ENCODE measurements at regions not wholly inside any gene's neighbourhood (a gene's known extent, or its start where the extent isn't known, plus 50 kb on each side); places are given as distances from the start of the nearest gene placed in this dataset.
"Not testable (repeated sequence)": the region's sequence is repeated elsewhere in the genome, so short reads cannot be mapped to it uniquely, and the experiment has no call there.

GRCh38 chr3:127045435-127046045 lies 62.6 kb downstream of the PLXNA1 start:
- no peak for DNase-seq (ENCODE audit: low read depth)
- no peak for TF ChIP-seq CTCF (IDR thresholded peaks at IDR 0.05; ENCODE audit: low read length, missing control alignments)

GRCh38 chr3:127046690-127047089 lies 63.8 kb downstream of the PLXNA1 start:
- H3K4me3 ChIP-seq (replicated peaks; ENCODE audit: low read depth, low read length); DNase-seq (ENCODE audit: low read depth): not testable (repeated sequence)

More at GRCh38 chr3:127045435-127046045, 62.6 kb downstream of the PLXNA1 start:
- no peak overlapping the region for H3K4me3 ChIP-seq (replicated peaks; ENCODE audit: low read depth, low read length)

- no peak for DNase-seq (ENCODE audit: low read depth)
- H3K4me3 ChIP-seq (replicated peaks; ENCODE audit: low read depth, low read length): no peak overlapping the region
- no peak for TF ChIP-seq CTCF (IDR thresholded peaks at IDR 0.05; ENCODE audit: low read length, missing control alignments)
These were observed 66.5 kb downstream of the PLXNA1 start for GRCh38 chr3:127049393-127049792.

GRCh38 chr3:127050733-127051132 lies 67.8 kb downstream of the PLXNA1 start:
- DNase-seq (ENCODE audit: low read depth): no peak
- TF ChIP-seq CTCF (IDR thresholded peaks at IDR 0.05; ENCODE audit: low read length, missing control alignments): no peak
- no peak overlapping the region for H3K4me3 ChIP-seq (replicated peaks; ENCODE audit: low read depth, low read length)

- no peak overlapping the region for H3K4me3 ChIP-seq (replicated peaks; ENCODE audit: low read depth, low read length)
- no peak for DNase-seq (ENCODE audit: low read depth)
- TF ChIP-seq CTCF (IDR thresholded peaks at IDR 0.05; ENCODE audit: low read length, missing control alignments): no peak
These were observed 69.2 kb downstream of the PLXNA1 start for GRCh38 chr3:127052121-127052561.

GRCh38 chr3:127053026-127053425 lies 70.1 kb downstream of the PLXNA1 start:
- no peak for TF ChIP-seq CTCF (IDR thresholded peaks at IDR 0.05; ENCODE audit: low read length, missing control alignments)
- DNase-seq (ENCODE audit: low read depth): no peak
- no peak overlapping the region for H3K4me3 ChIP-seq (replicated peaks; ENCODE audit: low read depth, low read length)

GRCh38 chr3:127053450-127053849 lies 70.5 kb downstream of the PLXNA1 start:
- DNase-seq (ENCODE audit: low read depth): no peak
- no peak for TF ChIP-seq CTCF (IDR thresholded peaks at IDR 0.05; ENCODE audit: low read length, missing control alignments)
- no peak overlapping the region for H3K4me3 ChIP-seq (replicated peaks; ENCODE audit: low read depth, low read length)

Data from fibroblast of pulmonary artery (primary cell).